Endometrium (tissue), 2 donors: ENCODE measurements at regions not wholly inside any gene's neighbourhood (a gene's known extent, or its start where the extent isn't known, plus 50 kb on each side); places are given as distances from the start of the nearest gene placed in this dataset.
"Not testable (repeated sequence)": the region's sequence is repeated elsewhere in the genome, so short reads cannot be mapped to it uniquely, and the experiment has no call there.

ENCODE experiments used
- FAIRE-seq: peaks from 2 replicates; lab custom pipeline; 2012; peaks lifted over from hg19 to GRCh38; lab: Jason Lieb, UNC
- donor health status: control.
- donor health status: control.

DNA sequence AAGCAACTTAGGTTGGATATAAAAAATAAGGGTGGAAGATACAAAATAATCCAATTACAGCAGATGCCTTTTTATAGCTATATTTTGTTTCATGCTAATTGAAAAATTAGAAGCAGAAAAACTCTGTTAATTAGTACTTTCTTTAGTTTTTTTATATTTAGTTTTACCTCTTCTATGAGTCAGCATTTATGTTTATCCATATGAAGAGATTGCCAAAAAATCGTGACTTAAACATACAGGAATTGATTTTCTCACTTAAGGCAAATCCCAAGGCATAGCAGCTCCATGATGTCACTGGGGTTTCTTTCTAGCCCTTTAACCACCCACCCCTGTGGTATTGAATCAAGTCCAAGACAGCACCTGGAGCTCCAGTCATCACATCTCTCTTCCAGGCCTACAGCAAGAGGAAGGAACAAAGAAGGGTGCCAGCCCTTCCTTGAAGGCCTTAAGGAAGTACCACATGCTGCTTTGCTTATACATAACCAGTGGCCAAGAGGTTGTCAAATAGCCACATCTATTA, 365.8 kb upstream of the TENM3 start:
- no peak for FAIRE-seq

GRCh38 chr4:181890031-181890430, 353.2 kb upstream of the TENM3 start:
- FAIRE-seq = no peak

GRCh38 chr4:181890911-181891310, 352.3 kb upstream of the TENM3 start:
- no peak for FAIRE-seq

GRCh38 chr4:181896614-181897013, 346.6 kb upstream of the TENM3 start:
- no peak for FAIRE-seq

DNA sequence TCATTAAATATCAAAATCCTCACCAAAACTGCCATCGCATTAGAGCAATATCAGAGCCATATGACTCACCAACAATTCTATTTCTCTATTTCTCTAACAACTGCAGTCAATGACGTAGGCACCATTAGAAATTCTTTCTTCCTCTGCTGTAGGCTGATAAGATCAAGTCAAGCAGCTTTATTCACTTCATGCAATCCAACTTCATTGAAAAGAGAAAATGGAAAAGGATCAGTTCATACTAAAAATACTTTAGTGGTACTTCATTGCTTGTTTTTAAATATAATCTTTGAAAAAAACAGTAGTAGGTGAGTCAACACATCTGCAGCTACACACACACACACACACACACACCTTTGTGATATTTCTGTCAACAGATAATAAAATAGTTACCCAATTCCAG, 345.3 kb upstream of the TENM3 start:
- FAIRE-seq = no peak

- FAIRE-seq = not testable (repeated sequence)
Observed at GRCh38 chr4:181902404-181902803, 340.8 kb upstream of the TENM3 start.

DNA sequence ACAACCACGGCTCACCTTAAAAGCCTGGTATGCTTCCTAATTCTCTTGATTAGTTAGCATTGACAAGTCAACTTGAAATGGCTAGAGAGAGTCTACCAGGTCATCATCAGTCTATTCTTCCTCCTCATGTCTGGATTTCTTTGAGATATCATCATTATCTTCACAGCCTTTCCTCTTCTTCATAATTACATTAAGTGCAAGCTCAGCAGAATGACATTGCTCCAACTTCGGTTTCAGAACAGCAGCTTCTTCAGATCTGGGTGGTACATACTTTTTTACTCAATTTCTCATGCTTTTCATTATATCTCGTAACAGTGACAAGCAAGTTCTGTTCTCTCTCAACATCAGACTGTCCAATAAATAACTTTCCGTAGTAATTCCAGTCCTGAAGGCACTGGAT, 337.5 kb upstream of the TENM3 start:
- FAIRE-seq = no peak

DNA sequence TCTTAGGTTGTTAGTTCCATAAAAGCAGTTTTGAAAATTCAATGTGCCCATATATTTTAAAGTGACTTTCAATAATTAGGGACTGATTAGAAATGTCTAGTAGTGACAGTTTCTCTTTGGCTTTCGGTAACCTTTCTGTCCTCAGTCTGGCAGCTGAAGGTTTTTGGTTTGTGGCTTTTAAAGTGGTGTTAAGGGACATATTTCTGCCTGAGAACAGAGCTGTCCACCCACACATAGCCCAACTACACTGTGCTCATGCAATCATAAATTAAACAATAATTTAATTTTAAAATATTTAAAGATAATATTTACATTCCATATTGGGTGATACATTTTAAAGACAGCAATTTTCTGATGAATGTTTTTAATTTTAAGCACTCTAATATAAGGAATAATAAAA, 335.0 kb upstream of the TENM3 start:
- no peak for FAIRE-seq

DNA sequence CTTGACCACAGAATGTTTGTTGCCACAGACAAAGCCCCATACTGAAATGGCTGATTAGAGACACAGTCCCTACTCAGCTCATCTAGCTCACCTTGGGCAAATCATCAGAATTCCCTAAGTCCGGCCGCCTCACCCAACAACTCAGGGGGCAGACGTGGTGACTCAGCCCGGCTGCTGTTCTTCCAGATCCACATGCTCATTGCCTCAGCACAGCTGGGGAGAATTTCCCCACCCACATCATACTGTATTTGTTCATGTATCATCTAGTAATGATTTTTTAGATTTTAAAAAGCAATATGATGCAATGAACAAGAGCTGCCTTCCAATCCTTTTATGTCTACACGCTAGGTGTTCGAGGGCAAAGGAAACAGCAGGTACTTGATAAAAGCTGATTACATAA, 333.8 kb upstream of the TENM3 start:
- no peak for FAIRE-seq

DNA sequence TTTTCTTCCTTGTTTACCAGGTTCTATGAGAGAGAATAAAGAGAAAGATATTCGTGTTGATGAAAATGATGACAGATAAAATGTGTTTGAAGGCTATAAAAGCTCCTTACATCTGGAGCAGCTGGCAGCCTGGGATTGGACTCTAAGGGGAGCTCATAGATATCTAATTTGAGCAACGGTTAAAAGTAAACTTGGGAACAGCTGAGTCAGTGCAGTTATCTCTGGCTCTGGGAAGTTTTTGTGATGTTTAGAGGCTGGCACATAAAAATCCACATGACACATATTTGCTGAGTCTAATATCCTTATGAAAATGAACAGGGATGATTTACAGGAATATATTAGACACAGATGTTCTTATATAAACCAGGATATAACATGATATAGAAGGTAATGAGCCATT, 331.8 kb upstream of the TENM3 start:
- FAIRE-seq = peak; percentile 33

- no peak for FAIRE-seq
Observed at GRCh38 chr4:181933471-181933870, 309.7 kb upstream of the TENM3 start.

DNA sequence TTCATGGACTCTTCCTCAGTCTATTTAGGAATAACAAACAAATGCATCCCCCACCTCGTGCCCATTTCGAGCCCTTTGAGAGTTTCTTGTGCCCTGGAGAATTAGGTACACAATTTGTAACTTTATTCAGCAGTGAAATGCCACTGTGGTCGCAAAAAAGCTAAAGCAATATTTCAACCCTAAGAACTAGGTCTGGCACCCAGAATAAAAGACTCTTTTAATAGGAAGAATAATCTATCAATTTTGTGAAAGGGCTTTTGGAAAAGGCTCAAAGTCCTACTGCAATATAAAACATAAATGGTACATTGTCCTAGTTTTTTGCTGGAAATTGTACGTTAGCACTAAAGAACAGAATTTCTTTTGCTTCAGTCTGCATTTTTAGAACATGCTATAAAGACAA, 304.6 kb upstream of the TENM3 start:
- no peak for FAIRE-seq

- FAIRE-seq = no peak
Observed at GRCh38 chr4:181939199-181939945, 303.8 kb upstream of the TENM3 start.

- FAIRE-seq = no peak
Observed at GRCh38 chr4:181944527-181944926, 298.7 kb upstream of the TENM3 start.

DNA sequence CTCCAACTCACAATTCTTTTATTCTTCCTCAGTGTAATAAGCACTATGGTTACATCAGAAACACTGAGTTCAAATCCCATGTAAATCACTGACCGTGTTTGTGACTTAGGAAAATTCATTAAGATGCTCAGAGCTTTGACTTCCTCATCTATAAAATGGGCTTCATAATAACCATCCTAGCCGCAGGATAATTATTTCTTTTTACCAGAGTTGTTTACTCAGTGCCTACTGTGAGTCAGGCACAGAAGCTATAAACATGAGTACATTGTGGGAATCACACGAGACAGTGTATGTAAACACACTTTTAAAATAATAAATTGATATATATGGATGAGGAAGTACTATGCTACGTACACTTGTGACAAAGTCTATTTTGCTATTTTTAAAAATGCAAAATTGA, 296.3 kb upstream of the TENM3 start:
- no peak for FAIRE-seq

- FAIRE-seq = no peak
Observed at GRCh38 chr4:181948839-181949382, 294.3 kb upstream of the TENM3 start.

- FAIRE-seq = no peak
Observed at GRCh38 chr4:181949704-181950312, 293.4 kb upstream of the TENM3 start.

GRCh38 chr4:181950372-181951127, 292.7 kb upstream of the TENM3 start:
- no peak for FAIRE-seq

- FAIRE-seq = no peak
Observed at GRCh38 chr4:181951265-181951664, 291.9 kb upstream of the TENM3 start.

DNA sequence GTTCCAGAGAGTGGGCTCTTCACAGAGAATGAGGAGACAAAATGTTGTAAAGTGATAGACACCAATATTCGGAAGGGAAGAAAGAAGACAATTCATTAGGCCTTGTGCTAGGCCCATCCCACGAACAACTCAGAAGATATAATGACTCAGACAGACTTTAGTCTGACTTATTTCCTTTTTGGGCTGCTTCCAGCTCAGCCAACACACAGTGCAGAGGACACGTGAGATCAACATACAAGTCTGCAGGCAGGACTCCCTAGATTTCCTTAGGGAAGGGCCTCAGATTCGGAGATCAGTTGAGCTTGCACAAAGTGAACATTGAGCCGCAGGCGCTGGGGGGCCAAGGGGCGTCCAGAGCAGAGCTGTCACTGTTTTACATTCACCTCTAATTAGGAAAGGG, 290.7 kb upstream of the TENM3 start:
- FAIRE-seq = no peak

- no peak for FAIRE-seq
Observed at GRCh38 chr4:181956512-181956911, 286.7 kb upstream of the TENM3 start.

GRCh38 chr4:181957088-181957487, 286.1 kb upstream of the TENM3 start:
- FAIRE-seq = peak; percentile 97

GRCh38 chr4:181958446-181958845, 284.8 kb upstream of the TENM3 start:
- FAIRE-seq = no peak
